GM21360 (cell line): ENCODE measurements at regions not wholly inside any gene's neighbourhood (a gene's known extent, or its start where the extent isn't known, plus 50 kb on each side); places are given as distances from the start of the nearest gene placed in this dataset.

Experiments used
- ATAC-seq: cut with Tn5 transposase; IDR thresholded peaks from one replicate; pipeline ENCODE4 v1.9.1; 2021; ENCODE audit warnings: mild to moderate bottlenecking, moderate library complexity; ENCODE audit not compliant: unreplicated experiment

GRCh38 chr2:57892920-57893319 lies 153.7 kb upstream of the VRK2 start:
- peak; percentile 85 for ATAC-seq

GRCh38 chr2:57893347-57893746 lies 153.3 kb upstream of the VRK2 start:
- ATAC-seq, result no peak

- no peak for ATAC-seq
Observed at GRCh38 chr2:57893786-57894185, 152.8 kb upstream of the VRK2 start.

GRCh38 chr2:57894381-57894780 lies 152.2 kb upstream of the VRK2 start:
- no peak for ATAC-seq

GRCh38 chr2:57897920-57898319 lies 148.7 kb upstream of the VRK2 start:
- no peak for ATAC-seq

- no peak for ATAC-seq
Observed at GRCh38 chr2:57899898-57900297, 146.7 kb upstream of the VRK2 start.

GRCh38 chr2:57902578-57902977 lies 144.0 kb upstream of the VRK2 start:
- no peak for ATAC-seq

GRCh38 chr2:57906152-57906732 lies 140.4 kb upstream of the VRK2 start:
- peak; percentile 78 for ATAC-seq

- no peak for ATAC-seq
Observed at GRCh38 chr2:57907411-57907810, 139.2 kb upstream of the VRK2 start.

- ATAC-seq, result peak; percentile 63
Observed at GRCh38 chr2:57908736-57909161, 137.9 kb upstream of the VRK2 start.

GRCh38 chr2:57918126-57918525 lies 128.5 kb upstream of the VRK2 start:
- no peak for ATAC-seq

- no peak for ATAC-seq
Observed at GRCh38 chr2:57920342-57920939, 126.2 kb upstream of the VRK2 start.

- no peak for ATAC-seq
Observed at GRCh38 chr2:57934659-57935058, 111.9 kb upstream of the VRK2 start.

GRCh38 chr2:57936216-57936615 lies 110.4 kb upstream of the VRK2 start:
- ATAC-seq, result no peak

- no peak for ATAC-seq
Observed at GRCh38 chr2:57937456-57937855, 109.2 kb upstream of the VRK2 start.

- ATAC-seq, result no peak
Observed at GRCh38 chr2:57941816-57942215, 104.8 kb upstream of the VRK2 start.

GRCh38 chr2:57943315-57943714 lies 103.3 kb upstream of the VRK2 start:
- ATAC-seq, result no peak

- no peak for ATAC-seq
Observed at GRCh38 chr2:57947398-57947797, 99.2 kb upstream of the VRK2 start.

GRCh38 chr2:57954020-57954419 lies 92.6 kb upstream of the VRK2 start:
- ATAC-seq, result no peak

GRCh38 chr2:57957238-57957637 lies 89.4 kb upstream of the VRK2 start:
- no peak for ATAC-seq

GRCh38 chr2:57959390-57959789 lies 87.2 kb upstream of the VRK2 start:
- ATAC-seq, result no peak

GRCh38 chr2:57962861-57963260 lies 83.7 kb upstream of the VRK2 start:
- ATAC-seq, result no peak

- ATAC-seq, result no peak
Observed at GRCh38 chr2:57965219-57965618, 81.4 kb upstream of the VRK2 start.
